DMS79 (cell line): ENCODE measurements at regions not wholly inside any gene's neighbourhood (a gene's known extent, or its start where the extent isn't known, plus 50 kb on each side); places are given as distances from the start of the nearest gene placed in this dataset.

ENCODE experiments used
- DNase-seq: peaks from one replicate; lab custom pipeline; 2025; lab: John Stamatoyannopoulos, UW

DNA sequence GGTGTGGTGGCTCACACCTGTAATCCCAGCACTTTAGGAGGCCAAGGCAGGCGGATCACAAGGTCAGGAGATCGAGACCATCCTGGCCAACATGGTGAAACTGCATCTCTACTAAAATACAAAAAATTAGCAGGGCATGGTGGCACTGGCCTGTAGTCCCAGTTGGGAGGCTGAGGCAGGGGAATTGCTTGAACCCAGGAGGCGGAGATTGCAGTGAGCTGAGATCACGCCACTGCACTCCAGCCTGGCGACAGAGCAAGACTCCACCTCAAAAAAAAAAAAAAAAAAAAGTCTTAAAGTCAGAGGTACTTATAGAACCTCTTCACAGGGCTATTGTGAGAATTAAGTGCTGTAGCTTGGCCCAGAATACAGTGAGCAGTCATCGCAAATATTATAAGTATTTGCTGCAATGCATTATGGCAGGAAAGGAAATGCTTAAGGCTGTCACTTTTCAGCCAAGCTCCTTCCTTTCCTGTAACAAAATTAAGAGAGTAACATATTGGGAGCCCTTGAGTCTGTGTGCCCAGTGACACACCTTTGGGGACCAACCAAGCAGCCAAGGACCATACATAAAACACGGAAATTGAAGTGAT is 110.9 kb upstream of the HAND1 start:
- peak; percentile 32 for DNase-seq

DNA sequence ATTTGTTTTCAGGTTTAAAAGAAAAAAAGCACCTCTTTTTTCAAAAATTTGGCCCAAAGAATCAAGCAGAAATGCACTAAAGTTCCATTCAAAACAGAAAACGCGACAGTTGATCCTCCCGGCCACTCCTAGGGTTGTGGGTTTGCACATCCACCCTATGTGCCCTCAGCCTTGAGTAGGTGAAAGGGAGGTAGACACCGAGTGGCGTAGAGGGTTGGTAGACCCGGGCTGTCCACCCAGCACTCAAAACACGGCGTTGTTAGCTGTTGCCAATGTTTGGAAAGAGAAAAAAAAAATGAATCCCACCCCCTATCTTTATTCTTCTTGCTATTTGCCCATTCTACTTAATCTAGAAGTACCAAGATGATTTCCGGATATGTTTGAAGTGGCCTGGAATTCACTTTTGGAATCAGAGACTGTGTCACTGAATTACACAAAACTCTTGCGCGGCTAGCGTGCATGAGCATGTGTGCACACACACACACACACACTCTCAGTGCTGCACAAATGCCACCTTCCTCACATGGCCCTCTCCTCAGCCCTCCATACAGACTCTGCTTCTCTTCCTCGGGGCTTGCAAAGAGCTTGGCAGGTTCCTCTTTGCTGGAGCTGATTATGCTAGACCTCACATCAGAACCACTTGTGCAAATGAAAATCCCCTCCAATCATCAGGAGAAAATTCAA is 110.2 kb upstream of the HAND1 start:
- DNase-seq, result no peak

DNA sequence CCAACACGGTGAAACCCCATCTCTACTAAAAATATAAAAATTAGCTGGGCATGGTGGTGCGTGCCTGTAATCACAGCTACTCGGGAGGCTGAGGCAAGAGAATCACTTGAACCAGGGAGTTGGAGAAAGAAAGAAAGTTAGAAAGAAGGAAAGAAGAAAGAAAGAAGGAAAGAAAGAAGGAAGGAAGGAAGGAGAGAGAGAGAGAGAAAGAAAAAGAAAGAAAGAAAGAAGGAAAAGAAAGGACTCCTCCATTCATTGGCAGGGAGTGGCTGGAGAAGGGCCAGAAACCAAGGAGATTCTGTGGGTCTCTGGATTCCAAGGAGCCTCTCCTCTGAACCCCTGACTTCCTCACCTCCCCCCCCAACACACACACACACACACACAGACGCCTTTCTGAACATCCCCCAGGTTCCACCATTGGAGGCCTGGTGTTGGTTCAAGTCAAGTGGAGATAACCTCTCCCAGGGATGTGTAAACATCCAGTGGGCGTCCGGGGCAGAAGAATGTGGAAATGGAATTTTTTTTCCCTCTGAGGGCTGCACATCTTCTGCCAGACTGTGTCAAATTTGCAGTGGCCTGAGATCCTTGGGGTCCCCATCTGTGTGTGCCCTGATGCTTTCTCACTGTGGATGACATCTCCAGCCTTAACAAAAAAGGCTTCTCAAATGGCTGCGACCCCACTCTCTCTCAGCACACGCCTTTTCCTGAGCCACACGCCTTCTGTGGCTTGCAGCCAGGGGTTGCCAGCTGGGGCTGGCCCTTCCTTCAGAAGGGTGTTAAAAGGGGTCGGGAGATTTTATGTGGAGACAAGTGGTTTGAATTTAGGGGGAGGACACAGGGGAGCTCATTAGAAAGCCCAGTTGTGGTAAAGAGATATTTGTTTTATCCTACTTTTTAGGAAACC is 109.3 kb upstream of the HAND1 start:
- no peak for DNase-seq

- no peak for DNase-seq
These were observed 105.7 kb upstream of the HAND1 start for GRCh38 chr5:154583671-154584177.

- DNase-seq, result no peak
These were observed 102.4 kb upstream of the HAND1 start for GRCh38 chr5:154580422-154580821.

DNA sequence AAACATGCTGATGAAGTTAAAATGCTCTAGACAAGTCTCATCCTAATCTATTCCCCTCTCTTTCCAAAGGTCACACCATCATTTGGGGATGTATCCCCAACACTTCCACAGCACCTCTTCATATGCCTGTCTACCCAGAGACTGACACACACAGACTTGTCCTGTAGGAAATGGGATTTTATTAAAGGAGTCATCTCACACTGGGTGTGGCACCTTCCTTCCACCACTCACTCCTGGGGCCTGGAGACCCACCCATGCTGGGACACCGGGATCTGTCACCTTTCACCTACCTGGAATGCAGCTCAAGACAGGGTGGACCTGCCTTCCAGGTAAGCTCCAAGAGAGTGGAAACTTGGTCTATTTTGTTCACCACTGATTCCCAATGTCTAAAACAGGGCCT is 99.4 kb upstream of the HAND1 start:
- DNase-seq, result no peak

DNA sequence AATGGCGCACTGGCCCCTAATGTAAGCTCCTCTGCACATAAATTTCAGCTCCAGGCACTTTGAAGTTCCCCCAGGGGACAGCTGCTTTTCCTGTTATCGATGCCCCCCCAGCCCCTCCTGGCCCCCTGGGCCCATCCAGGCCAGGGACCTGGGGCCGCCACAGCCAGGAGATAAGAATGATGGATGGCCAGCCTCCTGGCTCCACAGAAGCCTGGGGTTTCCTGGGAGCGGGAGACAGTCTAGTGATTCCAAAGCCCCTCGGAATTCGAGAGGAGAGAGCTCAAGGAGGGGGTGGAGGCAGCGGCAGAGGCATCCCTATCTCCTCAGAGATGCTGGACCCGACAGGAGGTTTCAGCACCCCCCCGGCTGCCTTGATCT is 98.4 kb upstream of the HAND1 start:
- DNase-seq, result no peak

DNA sequence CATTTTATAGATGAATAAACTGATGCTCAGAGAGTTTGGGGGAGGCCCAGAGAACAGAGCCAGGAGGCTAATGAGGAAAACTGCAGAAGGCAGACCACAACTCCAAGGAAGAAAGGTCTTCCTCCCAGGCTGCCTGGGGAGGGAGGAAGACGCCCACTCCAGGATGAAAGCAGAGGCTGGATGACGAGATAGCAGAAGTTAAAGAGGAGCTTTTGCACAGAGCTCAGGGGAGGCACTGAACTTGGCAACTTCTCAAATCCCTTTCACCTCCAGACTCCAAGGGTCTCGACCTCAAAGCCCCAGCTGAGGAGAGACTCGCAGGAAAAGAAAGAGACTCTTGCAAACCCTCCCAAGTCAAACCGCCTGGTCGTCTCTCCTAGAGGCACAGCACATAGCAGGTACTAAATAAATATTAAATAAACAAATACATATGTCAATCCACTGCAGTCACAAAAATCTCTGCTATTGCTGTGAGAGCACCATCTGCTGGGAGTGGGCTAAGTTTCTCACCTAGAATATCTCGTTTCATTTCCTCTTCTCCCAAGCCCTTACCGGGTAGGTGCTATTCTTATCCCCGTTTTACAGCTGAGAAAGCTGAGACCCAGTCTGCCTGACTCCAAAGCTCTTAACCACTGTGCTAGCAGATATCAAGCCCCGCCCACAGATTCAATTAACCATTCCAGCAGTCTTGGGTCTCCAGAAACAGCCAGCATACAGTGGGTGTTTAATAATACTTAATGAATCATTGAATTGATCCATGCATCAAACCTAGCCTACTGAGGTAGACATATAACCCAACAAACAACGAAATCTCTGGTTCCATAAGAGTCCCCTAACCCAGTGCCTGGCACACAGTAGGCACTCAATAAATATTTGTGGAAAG is 97.8 kb upstream of the HAND1 start:
- no peak for DNase-seq

DNA sequence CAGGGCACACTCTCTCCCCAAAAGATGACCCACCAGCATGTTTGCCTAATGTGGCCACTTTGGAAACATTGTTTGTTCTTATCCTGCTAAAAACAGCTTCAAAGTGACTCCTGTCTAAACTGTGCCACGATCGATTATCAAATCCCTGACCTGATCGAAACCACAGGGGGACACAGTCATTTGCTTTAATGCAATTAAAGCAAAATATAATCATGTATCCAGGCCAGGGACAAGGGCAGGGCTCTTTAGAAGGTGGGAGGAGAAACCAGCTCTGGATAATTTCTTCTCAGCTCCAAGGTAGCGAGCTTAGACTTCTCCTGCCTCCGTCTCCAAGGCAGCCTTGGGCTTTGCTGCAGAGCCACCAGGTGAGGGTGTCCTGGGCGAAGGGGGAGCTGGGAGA is 95.0 kb upstream of the HAND1 start:
- no peak for DNase-seq

GRCh38 chr5:154571325-154572035 is 93.5 kb upstream of the HAND1 start:
- no peak for DNase-seq

DNA sequence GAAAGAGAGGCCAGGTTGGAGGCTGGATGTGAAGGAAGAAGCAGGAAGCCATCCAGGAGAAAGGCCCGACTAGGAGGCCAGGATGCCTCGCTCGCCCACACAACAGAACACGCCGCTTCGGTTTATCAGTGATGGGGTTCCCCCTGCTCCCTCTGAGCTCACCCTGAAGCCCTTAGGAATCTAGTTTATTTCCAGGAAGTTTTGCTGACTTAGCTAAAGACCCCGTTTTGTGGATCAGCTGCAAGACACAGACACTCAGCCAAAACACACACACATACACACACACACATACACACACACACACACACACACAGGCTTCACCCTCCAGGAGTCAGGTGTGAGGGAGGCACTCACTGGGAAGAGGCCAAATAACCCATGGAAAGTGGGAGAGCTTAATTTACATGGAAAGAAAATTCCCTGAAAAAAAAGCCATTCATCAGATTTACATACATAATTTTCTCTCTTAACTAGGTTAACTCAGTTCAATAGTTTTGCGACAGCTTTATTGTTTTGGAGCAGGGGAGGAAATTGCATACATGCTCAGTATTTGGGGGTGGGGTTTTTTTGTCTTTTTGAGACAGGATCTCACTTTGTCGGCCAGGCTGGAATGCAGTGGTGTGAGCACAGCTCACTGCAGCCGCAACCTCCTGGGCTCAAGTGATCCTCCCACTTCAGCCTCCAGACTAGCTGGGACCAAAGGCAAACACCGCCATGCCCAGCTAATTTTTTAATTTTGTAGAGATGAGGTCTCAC is 92.7 kb upstream of the HAND1 start:
- DNase-seq, result no peak

DNA sequence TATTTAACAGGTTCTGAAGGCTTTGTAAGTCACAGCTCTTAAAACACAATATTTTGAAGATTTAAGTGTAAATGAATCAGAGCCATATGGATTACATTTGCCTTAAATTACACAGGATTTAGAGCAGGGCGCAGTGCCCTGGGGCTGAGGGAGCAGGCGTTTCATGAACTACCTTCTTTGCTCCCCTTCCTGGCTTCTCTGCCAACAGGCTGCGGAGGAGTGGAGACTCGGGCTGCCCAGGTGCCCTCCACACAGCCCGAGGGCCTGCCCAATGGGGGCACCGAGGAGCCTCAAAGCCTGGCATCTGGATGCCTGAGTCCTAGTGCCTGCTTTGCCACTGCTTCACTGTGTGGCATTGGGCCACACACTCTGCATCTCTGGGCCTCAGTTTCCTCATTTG is 90.6 kb upstream of the HAND1 start:
- no peak for DNase-seq

DNA sequence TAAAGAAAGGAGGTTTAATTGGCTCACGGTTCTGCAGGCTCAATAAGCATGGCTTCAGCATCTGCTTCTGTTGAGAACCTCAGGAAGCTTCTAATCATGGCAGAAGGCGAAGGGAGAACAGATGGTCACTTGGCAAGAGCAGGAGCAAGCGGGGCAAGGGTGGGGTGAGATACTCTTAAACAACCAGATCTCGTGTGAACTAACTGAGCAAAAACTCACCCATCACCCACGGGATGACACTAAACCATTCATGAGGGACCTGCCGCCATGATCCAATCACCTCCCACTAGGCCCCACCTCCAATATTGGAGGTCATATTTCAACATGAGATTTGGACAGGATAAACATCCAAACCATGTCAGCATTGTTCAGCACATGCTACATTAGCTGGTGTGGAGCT is 89.1 kb upstream of the HAND1 start:
- DNase-seq, result no peak

DNA sequence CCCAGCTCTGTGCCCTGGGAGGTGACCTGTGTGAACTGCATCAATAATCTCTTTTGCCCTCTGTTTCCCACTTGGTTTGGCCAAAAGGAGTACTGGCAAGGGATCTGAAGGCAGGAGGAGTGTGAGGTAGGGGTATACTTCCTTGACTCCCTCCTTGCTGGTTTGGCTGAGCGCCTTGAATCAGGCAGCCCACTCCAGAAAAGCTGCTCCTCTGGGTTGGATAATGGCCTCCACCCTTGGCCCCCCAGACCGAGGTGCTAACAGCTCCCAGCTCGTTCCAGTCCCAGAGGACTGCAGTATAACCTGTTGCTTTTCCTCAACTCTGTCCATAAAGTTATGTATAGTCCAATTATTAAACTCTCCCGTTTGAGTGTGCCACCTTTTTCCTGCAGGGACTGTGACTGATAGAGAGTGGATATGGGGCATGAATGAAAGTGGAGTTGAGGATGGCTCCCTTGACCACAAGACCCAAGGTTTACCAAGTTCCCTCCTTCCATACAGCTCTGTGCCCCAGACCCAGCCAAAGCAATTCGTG is 88.2 kb upstream of the HAND1 start:
- DNase-seq, result no peak

DNA sequence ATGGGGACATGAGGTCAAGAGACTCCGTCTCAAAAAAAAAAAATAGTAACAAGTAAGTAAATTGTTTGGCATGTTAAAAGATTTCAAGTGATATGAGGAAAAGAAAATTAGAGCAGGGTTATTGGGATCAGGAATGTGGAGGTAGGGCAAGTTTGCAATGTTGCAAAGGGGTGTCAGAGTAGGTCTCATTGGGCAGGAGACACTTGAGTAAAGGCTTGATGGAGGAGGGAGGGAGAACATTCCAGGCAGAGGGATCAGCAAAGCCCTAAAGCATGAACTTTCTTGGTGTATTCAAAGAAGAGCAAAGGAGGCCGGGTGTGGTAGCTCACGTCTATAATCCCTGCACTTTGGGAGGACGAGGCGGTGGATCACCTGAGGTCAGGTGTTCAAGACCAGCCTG is 87.1 kb upstream of the HAND1 start:
- DNase-seq, result no peak

DNA sequence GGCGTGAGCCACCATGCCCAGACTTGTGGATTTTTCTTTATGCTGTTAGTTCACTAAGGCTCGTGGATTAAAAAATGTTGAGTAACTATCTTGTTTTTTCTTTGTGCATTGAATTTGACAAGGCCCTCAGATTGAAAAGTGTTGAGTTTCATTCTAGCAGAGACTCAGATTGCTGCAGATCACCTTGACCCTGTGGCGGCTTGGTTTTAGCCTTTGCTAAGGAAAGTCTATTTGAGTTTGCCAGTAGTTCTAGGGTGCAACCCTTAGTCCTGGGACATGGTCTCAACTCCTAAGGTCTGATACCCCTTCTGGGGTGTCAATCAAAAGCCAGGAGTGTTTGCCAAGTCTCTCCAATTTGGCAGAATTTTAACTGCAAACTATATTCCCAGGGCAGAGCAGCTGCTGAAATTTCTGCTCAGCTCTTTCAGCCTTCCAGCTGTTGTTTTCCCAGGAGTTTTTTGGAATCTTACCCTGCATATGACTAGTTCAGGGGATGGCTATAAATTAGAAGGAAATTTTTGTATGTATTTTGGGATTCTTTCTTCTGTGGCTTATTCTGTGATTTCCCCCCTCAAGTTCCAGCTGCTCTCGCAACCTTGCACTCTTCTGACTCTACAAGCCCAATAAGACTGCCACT is 84.3 kb upstream of the HAND1 start:
- no peak for DNase-seq

DNA sequence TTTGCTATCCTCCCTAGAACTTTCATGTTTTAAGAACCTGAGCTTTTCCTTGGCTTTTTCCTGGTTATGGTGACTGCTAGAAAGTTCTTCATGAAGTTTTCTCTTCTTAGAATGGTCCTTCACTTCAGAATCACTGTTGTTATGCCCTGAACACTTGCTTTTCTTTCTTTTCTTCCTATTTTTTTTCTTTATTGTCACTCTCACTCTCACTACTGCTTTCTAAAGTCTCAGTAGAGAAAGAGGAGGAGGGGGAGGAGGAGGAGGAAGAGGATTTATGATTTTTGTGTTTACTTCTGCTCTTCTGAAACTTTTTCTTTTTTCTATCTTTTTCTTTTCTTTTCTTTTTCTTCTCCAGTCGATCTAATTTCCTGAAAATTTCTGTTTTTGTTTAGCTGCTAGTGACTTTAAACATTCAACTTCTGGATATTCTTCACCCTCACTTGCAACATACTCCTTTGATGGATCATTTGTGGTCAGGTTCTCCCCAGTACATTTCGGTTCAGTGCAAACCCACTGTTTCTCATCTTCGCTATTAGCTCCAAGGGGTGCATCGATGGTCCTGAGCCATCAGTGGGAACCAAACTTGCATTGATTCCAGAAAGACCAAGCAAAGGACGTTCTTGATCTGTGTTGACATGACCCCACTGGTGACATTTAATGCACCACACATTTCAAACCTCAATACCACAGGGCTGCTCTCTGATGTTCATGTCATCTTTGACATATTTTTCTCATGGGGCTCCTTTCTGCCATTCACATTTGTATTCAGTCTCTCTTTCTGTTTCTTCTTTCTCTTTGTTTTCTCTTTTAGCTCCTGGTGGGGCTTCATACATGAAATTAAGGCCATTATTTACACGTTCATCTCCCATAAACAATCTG is 81.6 kb upstream of the HAND1 start:
- DNase-seq, result no peak

GRCh38 chr5:154557548-154557947 is 79.5 kb upstream of the HAND1 start:
- no peak for DNase-seq

- no peak for DNase-seq
These were observed 69.5 kb upstream of the HAND1 start for GRCh38 chr5:154547551-154547950.
